ENCODE measurements at regions not wholly inside any gene's neighbourhood (a gene's known extent, or its start where the extent isn't known, plus 50 kb on each side); places are given as distances from the start of the nearest gene placed in this dataset.

GRCh38 chr4:128354205-128354821, 66.7 kb upstream of the PGRMC2 start:
- no peak for DNase-seq

- DNase-seq = no peak
Observed at GRCh38 chr4:128353791-128354190, 66.2 kb upstream of the PGRMC2 start.

- no peak for DNase-seq
Observed at GRCh38 chr4:128351502-128351901, 63.9 kb upstream of the PGRMC2 start.

DNA sequence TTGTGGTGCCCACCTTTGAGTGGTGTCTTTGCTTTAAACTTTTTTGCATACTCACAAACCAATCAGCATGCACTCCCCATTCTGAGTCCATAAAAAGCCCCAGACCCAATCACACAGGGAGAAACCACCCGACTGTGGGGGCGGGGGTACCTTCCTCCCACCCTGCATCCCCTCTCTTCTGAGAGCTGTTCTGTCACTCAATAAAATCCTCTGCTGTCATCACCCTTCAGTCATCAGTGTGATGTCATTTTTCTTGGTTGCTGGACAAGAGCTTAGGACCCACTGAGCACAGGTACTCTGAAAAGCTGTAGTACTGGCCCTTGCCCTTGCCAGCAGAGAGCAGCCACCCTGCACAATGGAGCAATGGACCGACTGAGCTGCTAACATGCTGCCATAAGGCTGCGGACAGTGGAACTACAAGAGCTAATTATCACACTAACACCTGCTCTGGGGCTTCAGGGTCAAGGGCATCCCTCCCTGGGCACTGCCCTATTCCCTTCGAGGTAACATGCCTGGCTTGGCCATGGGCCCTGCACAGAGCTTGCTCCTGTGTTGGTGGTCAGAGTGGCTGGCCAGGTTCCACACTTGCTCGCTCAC, 62.9 kb upstream of the PGRMC2 start:
- no peak for DNase-seq

DNA sequence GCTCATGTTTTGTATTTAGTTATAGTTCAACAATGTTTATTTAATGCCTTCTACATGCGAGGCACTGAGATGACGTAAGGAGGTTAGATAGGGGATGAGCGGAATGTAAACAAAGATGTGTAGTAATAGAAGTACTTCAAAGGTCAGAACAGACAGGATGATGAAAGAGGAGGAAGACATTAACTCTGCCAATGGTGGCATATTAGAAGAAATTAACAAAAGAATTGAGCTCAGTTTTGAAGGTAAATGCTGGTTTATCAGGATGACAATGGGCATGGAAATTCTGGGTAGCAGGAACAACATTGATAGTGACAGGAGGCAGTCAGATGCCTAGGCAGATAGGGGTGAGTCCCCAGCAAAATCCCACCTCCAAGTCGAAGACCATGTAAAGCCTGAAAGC, 62.3 kb upstream of the PGRMC2 start:
- no peak for DNase-seq

DNA sequence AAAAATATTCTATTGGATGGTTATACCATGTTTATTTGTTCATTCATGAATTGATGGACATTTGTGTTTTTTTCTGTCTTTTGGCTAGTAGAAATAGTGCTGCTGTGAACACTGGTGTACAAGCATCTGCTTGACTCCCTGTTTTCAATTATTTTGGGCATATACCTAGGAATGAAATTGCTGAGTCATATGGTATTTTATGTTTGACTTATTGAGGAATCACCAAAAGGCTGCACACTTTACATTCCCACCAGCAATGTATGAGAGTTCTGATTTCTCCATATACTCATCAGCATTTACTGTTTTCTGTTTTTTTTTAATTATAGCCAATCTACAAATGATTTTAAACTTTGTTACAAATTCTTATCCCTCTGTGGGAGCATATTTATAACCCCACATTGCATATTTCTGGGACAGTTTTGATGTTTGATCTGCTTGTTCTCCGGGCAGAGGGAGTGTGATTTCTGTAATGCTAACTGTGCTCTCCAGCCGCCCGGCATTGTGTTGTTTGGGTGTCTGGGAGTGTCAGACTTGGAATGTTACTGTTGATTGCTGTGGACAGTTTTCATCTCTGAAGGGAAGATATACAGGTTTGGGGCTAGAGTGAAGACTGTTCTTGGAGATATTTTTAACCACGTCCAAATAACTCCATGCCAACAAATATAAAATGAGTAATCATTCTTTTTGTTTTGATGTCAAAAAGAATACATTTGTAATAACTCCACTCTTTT, 60.5 kb upstream of the PGRMC2 start:
- DNase-seq = no peak

GRCh38 chr4:128347175-128347868, 59.7 kb upstream of the PGRMC2 start:
- DNase-seq = no peak

DNA sequence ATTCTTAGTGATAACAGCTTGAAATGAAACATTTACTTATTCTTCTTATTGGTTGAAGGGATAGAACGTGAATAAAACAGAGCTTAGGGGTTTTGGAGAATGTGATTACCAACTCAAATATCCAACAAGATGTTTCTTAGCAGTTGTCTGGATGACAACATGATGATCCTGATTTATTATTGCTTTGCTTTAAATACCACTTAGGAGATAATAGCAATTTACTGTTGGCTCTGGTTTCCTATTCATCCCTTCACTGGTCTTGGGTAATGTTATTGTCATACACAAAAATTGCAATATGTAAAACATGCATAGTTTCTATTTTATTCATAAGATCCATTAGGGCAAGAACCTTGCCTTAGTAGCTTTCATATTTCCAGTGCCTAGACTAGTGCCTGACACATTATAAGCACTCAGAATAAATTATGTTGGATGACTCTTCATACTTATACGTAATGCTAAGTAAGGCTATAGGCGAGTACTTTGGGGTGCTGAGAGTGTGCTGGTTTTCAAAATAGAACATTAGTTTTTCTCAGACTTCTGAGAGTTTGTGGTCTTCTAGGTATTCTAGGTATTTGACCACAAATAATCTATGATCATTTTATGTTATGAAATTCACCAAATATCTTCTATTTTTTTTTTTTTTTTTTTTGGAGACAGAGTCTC, 58.6 kb upstream of the PGRMC2 start:
- no peak for DNase-seq

DNA sequence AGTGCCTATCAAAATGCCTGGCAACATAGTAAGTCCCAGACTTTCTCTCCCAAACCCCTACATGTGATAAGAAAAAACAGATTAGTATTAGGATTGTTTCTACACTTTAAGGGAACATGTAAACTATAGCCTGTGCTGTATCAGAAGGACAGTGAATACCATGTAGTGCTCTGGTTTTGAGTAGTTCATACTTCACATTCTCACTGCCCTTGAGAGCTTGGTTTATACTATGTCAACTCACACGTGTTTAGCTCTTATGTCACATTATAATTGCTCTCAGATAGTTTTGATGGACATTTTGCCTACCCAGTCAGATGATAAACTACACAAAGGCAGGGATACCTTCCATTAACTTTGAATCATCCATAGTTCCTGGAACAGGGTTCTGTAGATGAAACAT, 58.0 kb upstream of the PGRMC2 start:
- DNase-seq = no peak

DNA sequence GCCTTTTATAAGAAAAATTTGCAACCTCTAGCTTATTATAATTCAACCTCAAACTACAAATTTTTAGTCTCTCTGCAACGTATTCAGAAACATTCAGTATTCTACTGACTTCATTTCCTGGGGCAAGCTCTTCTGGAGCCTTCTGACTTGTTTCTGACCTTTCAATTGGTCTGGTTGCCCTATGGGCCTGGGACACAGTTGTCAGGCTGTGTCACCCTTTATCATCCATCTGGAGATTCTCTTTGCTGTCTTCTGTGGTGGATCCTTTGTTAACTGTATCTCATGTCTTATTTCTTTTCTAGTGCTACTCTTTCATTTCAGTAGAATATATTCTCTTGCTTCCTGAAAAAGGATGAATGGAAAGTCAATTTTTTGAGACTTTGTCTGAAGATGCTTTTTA, 55.1 kb upstream of the PGRMC2 start:
- DNase-seq = no peak

- no peak for DNase-seq
Observed at GRCh38 chr4:128341634-128342033, 54.0 kb upstream of the PGRMC2 start.

GRCh38 chr4:128338634-128339355, 51.2 kb upstream of the PGRMC2 start:
- DNase-seq = no peak

DNA sequence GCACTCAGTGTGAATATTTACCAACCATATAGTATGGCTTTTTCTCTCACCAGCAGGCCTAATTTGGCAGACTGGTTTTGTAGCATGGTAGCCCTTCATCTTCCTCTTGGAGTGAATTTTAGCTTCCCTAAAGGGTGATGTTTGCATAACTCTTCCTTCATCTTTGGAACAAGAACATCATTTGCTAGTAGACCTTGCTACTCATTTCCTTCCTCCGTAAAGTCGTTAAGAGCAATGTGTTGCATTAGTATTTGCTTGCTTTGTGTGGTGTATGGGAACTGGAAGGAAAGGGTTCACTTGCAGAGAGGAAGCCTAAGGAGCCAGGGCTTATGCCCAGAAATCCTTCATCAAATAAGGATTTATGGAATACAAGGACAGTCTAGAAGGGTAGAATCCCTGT, 50.2 kb upstream of the PGRMC2 start:
- DNase-seq = no peak
